IPS-20b (cell line): ENCODE measurements at regions not wholly inside any gene's neighbourhood (a gene's known extent, or its start where the extent isn't known, plus 50 kb on each side); places are given as distances from the start of the nearest gene placed in this dataset.
"Not testable (repeated sequence)": the region's sequence is repeated elsewhere in the genome, so short reads cannot be mapped to it uniquely, and the experiment has no call there.

ENCODE experiments used
- H3K27ac ChIP-seq: one replicate; pipeline ENCODE4 v1.5.1; 2013; ENCODE audit warnings: low read length
- H3K27me3 ChIP-seq: 2 replicates; pipeline ENCODE4 v1.6.1; 2013; ENCODE audit warnings: mild to moderate bottlenecking, low read length, inconsistent platforms; ENCODE audit not compliant: insufficient read depth
- H3K36me3 ChIP-seq: 2 replicates; pipeline ENCODE4 v1.6.1; 2013; ENCODE audit warnings: low read depth, mild to moderate bottlenecking, inconsistent platforms, low read length, moderate library complexity; ENCODE audit not compliant: insufficient read depth
- H3K4me1 ChIP-seq: 2 replicates; pipeline ENCODE4 v1.6.1; 2013; ENCODE audit warnings: mild to moderate bottlenecking, control low read depth, inconsistent platforms, low read length, moderate library complexity; ENCODE audit not compliant: insufficient read depth
- H3K4me3 ChIP-seq: 2 replicates; pipeline ENCODE4 v1.5.1; 2013; ENCODE audit warnings: mild to moderate bottlenecking, low read length, inconsistent platforms
- H3K9ac ChIP-seq: 2 replicates; pipeline ENCODE4 v1.6.1; 2013; ENCODE audit warnings: low read depth, mild to moderate bottlenecking, inconsistent platforms, low read length, moderate library complexity
- H3K9me3 ChIP-seq: 2 replicates; pipeline ENCODE4 v1.6.1; 2013; ENCODE audit warnings: mild to moderate bottlenecking, low read depth, low read length, inconsistent platforms; ENCODE audit not compliant: insufficient read depth

DNA sequence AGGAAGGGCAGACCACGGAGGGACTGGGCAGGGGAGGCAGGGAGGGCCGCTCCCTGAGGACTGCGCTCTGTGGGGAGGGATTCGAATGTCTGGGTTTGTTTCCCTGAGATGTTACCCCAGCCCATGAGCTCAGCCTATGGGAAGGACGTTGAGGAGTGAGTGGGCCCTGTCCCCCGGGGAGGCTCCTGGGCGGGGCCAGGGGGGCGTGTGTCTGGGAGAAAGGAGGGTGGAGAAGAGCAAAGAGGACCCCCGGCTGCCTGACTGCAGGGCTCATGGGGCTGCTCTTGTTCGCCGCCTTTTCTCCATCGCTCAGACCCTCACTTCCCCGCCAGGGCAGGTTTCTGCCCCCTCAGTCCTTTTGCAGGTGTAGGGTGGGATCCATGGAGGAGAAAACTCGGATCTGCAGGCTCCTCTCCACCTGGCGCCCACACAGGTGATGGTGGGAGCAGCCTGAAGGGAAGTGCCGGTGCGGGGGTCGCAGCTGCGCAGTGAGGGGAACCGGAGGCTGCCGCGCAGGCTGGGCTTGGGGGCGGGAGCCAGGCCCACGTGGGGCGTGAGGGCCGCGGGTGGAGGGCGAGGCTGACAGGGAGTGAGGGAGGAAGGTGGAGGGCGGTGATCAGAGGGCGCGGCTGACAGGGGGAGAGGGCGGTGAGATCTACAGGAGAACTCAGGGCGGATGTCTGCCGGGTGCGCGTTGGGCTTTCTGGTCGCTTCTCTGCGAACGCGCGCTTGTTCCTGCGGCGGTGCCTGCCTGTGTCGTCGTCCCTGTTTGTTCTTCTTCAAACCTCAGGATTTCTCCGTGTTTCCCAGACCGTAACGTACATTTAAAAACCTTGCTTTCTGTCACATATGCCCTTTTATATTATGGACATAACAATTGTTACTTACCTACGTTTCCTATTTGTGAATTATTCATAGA, 198.2 kb upstream of the NPAP1 start:
- H3K36me3 ChIP-seq, H3K9me3 ChIP-seq, H3K27ac ChIP-seq, H3K9ac ChIP-seq, H3K4me1 ChIP-seq, H3K27me3 ChIP-seq: not testable (repeated sequence)
- peak overlapping the region; percentile 64 for H3K4me3 ChIP-seq

DNA sequence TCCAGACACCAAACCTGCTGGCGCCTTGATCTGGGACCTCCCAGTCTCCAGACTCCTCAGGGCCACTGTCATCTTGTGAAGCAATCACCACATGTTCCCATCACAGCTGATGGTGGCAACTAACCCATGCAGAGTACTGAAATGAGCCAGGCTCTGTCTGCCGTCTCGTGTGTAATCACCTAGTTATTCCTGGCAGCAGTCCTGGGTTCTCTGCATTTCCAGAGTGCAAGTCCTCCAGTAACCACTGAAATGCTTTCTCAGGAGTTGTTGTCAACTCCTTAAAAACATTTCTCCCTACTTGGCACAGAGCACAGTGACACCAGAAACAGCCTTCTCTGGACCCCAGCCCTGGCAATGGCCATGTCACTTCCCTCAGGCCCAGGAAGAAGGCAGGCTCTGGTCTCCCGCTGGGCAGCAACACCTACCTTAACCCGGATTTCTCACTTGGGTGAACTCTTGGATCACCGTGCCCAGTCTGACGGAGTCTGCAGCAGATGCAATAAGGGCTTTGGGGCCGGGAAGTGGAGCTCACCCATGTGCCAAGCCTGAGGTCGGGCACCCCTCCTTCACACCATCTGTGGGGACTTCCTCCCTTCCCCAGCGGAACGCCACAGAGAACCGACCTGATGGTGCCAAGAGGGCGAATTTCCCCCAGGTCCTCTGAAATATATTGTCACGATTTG, 189.5 kb upstream of the NPAP1 start:
- H3K36me3 ChIP-seq, H3K27ac ChIP-seq, H3K4me3 ChIP-seq, H3K9ac ChIP-seq, H3K4me1 ChIP-seq, H3K9me3 ChIP-seq, H3K27me3 ChIP-seq: not testable (repeated sequence)

DNA sequence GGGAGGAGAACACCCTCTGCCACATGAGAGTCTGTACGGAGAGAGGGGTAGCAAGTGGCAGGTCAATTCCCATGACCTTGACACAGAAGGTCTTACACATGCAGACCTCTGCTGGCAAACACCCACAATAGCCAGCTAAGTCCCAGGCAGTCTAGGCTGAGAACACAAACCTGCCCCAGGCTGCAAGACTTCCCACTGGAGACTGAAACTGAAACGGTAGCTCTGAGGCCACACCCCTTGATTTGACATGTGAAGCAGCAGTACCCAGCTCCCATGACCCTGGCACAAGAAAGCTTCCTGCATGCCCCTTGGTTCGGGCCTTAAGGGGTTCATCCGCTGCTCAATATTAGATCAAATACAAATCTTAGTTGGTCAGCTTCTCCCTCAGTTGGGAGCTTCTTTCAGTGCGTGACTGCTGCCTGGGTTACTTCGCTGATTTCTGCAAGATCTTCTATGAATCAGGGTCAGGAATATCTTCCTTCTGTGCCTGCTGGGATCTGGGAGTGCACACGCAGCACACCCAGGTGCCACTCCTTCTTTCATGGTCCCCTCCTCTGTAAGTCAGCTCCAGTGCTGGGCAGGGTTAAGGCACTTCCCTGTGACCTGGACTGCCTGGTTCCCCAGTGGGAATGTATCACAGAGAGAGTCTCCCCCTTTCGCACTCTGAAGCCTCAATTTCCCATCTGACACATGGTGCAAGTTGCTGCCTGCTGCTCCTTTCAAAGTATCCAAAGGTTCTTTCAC, 187.2 kb upstream of the NPAP1 start:
- not testable (repeated sequence) for H3K27ac ChIP-seq, H3K27me3 ChIP-seq, H3K9ac ChIP-seq, H3K4me1 ChIP-seq, H3K36me3 ChIP-seq, H3K4me3 ChIP-seq
- peaks cover 19% of the 10 kb centered on the region for H3K9me3 ChIP-seq

DNA sequence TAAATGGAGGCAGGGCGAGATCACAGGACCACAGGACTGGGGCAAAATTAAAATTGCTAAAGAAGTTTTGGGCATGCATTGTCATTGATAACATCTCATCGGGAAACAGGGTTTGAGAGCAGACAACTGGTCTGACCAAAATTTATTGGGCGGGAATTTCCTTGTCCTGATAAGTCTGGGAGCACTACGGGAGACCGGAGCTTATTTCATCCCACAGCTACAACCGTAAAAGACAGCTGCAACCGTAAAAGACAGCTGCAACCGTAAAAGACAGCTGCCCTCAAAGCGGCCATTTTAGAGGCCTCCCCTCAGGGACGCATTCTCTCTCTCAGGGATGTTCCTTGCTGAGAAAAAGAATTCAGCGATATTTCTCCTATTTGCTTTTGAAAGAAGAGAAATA, 170.4 kb upstream of the NPAP1 start:
- H3K4me1 ChIP-seq, H3K9me3 ChIP-seq, H3K27ac ChIP-seq, H3K4me3 ChIP-seq, H3K36me3 ChIP-seq, H3K27me3 ChIP-seq, H3K9ac ChIP-seq: not testable (repeated sequence)

DNA sequence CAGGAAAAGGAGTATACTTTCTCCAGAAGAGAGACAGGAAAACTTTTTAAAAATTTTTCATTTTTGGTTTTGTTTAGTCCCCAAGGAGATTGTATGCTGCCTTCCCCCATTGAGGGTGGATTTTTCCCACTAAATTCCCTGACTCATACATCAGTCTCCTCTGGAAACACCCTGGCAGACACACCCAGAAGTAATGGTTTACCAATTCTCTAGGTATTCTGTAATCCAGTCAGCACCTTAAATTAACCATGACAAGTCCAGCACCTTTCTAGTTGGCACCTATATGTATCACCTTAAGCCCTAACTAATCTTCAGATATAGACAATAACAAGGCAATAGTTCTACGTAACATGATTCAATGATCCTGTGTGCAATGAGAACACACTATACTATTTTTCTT, 165.9 kb upstream of the NPAP1 start:
- not testable (repeated sequence) for H3K36me3 ChIP-seq, H3K9me3 ChIP-seq, H3K4me1 ChIP-seq, H3K9ac ChIP-seq, H3K27me3 ChIP-seq, H3K27ac ChIP-seq, H3K4me3 ChIP-seq

DNA sequence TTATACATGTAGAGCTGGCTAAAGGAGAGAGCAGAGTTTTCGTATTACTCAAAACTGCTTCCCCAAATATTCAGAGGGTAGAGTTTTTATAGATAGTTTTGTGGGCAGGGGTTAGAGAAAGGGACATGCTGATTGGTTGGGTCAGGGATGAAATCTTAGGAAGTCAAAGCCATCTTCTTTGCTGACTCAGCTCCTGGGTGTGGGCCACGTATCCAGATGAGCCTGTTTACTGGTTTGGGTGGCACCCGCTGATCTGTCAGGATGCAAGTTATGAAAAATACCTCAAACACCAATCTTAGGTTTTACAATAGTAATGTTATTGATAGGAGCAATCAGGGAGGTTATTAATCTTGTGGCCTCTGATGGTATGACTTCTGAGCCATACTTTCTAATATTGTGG, 164.0 kb upstream of the NPAP1 start:
- H3K4me1 ChIP-seq, H3K27ac ChIP-seq, H3K9ac ChIP-seq, H3K4me3 ChIP-seq, H3K27me3 ChIP-seq, H3K36me3 ChIP-seq: not testable (repeated sequence)
- H3K9me3 ChIP-seq = peaks cover 18% of the 10 kb centered on the region

DNA sequence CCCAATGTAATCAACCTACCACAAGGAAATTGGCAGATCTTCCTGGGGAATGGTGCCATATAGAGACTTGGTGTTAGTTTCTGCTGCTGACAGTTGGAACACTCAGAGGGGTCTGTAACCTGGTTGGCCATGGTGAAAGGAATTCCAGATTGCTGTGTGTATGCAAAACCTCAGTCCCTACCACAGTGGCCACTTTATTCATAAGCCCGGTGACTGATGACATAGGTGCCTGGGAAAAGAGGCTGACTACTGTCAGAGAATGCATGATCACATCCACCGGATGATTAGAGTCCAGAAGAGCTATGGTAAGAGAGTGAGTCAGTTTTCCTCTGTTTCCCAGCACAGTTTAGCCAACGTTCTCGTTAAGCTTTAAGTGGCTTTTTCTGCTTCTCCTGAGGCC, 156.8 kb upstream of the NPAP1 start:
- not testable (repeated sequence) for H3K4me1 ChIP-seq, H3K4me3 ChIP-seq, H3K27me3 ChIP-seq, H3K9ac ChIP-seq, H3K27ac ChIP-seq, H3K36me3 ChIP-seq
- H3K9me3 ChIP-seq = peaks cover 23% of the 10 kb centered on the region

DNA sequence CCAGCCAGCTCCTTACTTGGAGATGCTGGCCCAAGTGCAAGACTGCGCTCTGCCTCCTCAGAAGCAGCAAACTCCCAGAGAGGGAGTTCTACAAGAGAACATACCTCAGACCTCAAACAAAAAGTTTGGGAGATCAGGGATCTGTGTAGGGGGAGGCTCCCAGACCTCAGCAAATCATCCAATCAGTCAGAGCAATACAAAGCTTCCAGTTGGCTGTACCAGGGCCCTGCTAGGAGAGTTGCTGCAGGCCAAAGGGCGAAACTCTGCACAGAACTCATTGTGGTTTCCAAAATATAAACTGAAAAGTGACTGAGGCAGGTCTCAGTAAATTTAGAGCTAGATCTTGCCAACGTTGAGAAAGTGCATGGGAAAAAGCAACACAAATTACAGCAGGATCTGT, 144.3 kb upstream of the NPAP1 start:
- not testable (repeated sequence) for H3K9me3 ChIP-seq, H3K4me3 ChIP-seq, H3K9ac ChIP-seq, H3K36me3 ChIP-seq, H3K27me3 ChIP-seq, H3K27ac ChIP-seq, H3K4me1 ChIP-seq

DNA sequence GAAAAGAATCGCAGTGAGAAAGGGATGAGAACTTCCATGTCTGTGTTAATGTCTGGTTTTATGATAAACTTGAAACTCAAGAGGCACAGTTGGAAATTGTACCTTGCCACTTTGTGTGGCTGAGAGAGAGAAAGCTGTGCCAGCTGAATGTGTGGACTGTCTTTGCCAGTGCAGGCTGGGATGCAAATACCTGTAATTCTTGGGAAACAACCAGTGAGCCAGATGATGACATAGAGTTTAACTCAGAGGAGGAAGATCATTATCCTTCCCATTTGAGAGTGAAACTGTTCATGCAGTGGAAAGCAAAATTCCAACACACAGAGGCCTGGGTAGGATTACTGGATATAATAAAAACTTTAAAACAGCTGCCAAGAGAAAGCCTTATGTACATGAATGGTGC, 141.5 kb upstream of the NPAP1 start:
- not testable (repeated sequence) for H3K9ac ChIP-seq, H3K4me1 ChIP-seq, H3K4me3 ChIP-seq, H3K27ac ChIP-seq, H3K9me3 ChIP-seq, H3K27me3 ChIP-seq, H3K36me3 ChIP-seq

DNA sequence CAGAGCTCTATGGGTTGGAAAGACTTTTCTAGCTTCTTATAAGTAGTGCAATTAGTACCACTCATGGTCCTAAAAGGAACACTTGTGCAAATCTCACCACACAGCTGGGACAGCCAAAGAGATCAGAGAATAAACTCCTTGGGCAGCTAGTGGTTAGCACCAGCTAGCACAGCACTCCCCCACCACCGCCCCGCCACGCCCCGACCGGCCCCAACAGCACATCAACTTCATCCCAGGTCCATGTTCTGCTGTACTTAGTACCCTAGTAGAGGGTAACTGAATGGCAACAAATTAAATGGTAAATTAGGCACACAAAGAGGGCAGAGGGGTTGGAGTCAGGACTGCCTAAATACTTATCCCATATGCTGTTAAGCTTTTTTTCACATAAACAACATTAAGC, 118.3 kb upstream of the NPAP1 start:
- H3K27me3 ChIP-seq, H3K4me3 ChIP-seq, H3K27ac ChIP-seq: not testable (repeated sequence)

DNA sequence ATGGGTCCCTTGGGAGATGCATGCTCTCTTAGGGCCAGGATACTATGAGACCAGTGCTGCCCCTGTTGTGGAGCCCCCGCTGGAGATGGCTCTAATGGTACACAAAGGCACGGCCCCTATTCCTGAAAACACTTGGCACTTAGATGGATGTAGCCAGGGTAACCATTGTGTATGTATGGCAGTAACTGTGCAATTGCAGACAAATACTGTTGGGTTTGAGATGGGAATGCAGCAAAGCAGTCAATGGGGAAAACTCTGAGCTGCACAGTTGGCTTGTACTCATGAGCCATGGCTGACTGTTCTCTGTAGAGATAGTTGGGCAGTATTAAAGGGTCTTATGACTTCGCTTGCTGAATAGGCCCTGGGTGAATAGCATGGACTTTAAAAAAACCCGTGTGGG, 67.9 kb upstream of the NPAP1 start:
- no peak overlapping the region for H3K4me3 ChIP-seq
- H3K9ac ChIP-seq = no peak overlapping the region
- no peaks in the 10 kb centered on the region for H3K36me3 ChIP-seq
- H3K9me3 ChIP-seq = peaks cover 41% of the 10 kb centered on the region
- no peak overlapping the region for H3K27ac ChIP-seq
- H3K4me1 ChIP-seq = no peaks in the 10 kb centered on the region
- no peaks in the 10 kb centered on the region for H3K27me3 ChIP-seq

More for the DNA sequence above, 118.3 kb upstream of the NPAP1 start:
- H3K9me3 ChIP-seq, H3K4me1 ChIP-seq, H3K36me3 ChIP-seq, H3K9ac ChIP-seq: not testable (repeated sequence)

DNA sequence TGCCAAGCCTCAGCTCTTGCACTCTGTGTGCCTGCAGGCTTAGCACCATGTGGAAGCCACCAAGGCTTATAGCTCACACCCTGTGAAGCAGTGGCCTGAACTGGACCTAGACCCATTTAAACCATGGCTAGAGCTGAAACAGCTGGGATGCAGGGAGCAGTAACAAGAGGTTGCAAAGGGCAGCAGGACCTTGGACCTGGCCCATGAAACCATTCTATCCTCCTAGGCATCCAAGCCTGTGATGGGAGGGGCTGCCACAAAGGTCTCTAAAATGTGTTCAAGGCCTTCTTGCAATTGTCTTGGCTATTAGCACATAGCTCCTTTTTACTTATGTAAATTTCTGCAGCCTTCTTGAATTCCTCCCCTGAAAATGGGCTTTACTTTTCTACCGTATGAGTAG, 57.9 kb upstream of the NPAP1 start:
- Histone ChIP-seq H3K27me3 (no peaks in the 10 kb centered on the region), H3K9ac (no peak overlapping the region), H3K9me3 (peaks cover 50% of the 10 kb centered on the region)

More for the DNA sequence above, 57.9 kb upstream of the NPAP1 start:
- H3K4me1 ChIP-seq = no peaks in the 10 kb centered on the region
- H3K4me3 ChIP-seq = no peak overlapping the region
- H3K36me3 ChIP-seq = no peaks in the 10 kb centered on the region
- H3K27ac ChIP-seq = no peak overlapping the region
